Upper lobe of right lung (tissue), 1 donor: ENCODE measurements at regions not wholly inside any gene's neighbourhood (a gene's known extent, or its start where the extent isn't known, plus 50 kb on each side); places are given as distances from the start of the nearest gene placed in this dataset.
A peak's percentile ranks its signal among the peaks of the same experiment; 100 is the strongest.

ENCODE experiments used
- ATAC-seq: fragments of 200-7000 bp; cut with Tn5 transposase; one replicate; pipeline ENCODE4 v1.9.1; 2020; ENCODE audit warnings: mild to moderate bottlenecking, moderate library complexity
- DNase-seq: peaks from one replicate; pipeline ENCODE4 v3.0.0-alpha.2; 2020
- H3K27ac ChIP-seq: fragments of 200-600 bp; one replicate; pipeline ENCODE4 v1.8.0; 2022
- H3K27me3 ChIP-seq: fragments of 200-600 bp; one replicate; pipeline ENCODE4 v1.8.0; 2022; ENCODE audit warnings: mild to moderate bottlenecking
- H3K36me3 ChIP-seq: fragments of 200-600 bp; one replicate; pipeline ENCODE4 v1.8.0; 2022
- H3K4me1 ChIP-seq: fragments of 200-600 bp; one replicate; pipeline ENCODE4 v1.8.0; 2022
- H3K4me3 ChIP-seq: fragments of 200-600 bp; one replicate; pipeline ENCODE4 v1.8.0; 2022; ENCODE audit warnings: mild to moderate bottlenecking
- H3K9me3 ChIP-seq: fragments of 200-600 bp; one replicate; pipeline ENCODE4 v1.8.0; 2022
- intact Hi-C: fragments of 100-400 bp; cut with DNase I; formaldehyde crosslinking; loops from one replicate; pipeline ENCODE4 v1.11.0; 2022
- TF ChIP-seq, protein P1 (sequence below): fragments of 200-600 bp; IDR thresholded peaks from one replicate; pipeline ENCODE4 v1.8.0; 2022; ENCODE audit warnings: antibody characterized with exemption
- donor health status: DM: no; HTN: yes; CAD: no; lungs with severe emphysema.

DNA sequence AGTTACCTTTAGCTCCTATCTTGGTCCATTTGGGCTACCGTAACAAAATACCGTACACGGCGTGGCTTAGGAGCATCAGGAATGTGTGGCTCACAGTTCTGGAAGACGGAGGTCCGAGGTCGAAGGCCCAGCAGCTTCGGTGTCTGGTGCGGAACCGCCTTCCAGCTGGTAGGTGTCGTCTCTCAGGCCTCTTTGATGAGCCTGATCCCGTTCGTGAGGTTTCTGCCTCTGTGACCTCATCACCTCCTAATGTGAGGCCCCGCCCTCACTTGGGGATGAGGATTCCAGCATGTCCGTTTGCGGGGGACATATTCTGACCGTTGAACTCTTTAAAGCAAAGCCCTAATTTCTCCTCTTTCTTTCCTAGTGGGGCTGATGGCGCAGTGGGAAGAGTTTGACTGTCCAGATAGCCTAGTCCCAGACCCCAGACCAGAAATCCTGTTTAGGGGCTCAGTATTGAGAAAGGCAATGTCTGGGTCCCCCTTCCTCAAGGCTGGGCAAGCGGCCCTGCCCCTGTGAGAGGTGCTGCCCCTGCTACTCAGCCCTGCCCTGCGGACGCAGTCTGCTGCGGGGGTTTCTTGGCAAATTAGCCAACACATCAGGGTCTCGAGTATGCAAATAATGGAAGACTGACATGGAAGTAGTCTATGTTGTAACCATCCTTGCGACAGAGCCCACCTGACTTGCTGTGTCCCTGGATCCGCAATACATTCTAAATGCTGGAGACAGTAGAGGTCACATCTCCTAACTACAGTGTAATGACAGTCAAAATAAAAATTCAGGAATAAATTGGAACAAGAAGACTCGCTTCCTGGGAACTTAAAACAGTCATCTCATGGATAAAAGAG is 128.0 kb downstream of the ASB1 start:
- DNase-seq, result no peak
- no peaks in the 10 kb centered on the region for H3K36me3 ChIP-seq
- H3K27ac ChIP-seq, result no peak overlapping the region
- TF ChIP-seq, protein P1, sequence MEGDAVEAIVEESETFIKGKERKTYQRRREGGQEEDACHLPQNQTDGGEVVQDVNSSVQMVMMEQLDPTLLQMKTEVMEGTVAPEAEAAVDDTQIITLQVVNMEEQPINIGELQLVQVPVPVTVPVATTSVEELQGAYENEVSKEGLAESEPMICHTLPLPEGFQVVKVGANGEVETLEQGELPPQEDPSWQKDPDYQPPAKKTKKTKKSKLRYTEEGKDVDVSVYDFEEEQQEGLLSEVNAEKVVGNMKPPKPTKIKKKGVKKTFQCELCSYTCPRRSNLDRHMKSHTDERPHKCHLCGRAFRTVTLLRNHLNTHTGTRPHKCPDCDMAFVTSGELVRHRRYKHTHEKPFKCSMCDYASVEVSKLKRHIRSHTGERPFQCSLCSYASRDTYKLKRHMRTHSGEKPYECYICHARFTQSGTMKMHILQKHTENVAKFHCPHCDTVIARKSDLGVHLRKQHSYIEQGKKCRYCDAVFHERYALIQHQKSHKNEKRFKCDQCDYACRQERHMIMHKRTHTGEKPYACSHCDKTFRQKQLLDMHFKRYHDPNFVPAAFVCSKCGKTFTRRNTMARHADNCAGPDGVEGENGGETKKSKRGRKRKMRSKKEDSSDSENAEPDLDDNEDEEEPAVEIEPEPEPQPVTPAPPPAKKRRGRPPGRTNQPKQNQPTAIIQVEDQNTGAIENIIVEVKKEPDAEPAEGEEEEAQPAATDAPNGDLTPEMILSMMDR, result no peak
- no peaks in the 10 kb centered on the region for H3K27me3 ChIP-seq
- ATAC-seq, result no peak
- no peaks in the 10 kb centered on the region for H3K4me1 ChIP-seq
- H3K4me3 ChIP-seq, result no peak overlapping the region
- no peaks in the 10 kb centered on the region for H3K9me3 ChIP-seq
- intact Hi-C loops, result no loop called here

DNA sequence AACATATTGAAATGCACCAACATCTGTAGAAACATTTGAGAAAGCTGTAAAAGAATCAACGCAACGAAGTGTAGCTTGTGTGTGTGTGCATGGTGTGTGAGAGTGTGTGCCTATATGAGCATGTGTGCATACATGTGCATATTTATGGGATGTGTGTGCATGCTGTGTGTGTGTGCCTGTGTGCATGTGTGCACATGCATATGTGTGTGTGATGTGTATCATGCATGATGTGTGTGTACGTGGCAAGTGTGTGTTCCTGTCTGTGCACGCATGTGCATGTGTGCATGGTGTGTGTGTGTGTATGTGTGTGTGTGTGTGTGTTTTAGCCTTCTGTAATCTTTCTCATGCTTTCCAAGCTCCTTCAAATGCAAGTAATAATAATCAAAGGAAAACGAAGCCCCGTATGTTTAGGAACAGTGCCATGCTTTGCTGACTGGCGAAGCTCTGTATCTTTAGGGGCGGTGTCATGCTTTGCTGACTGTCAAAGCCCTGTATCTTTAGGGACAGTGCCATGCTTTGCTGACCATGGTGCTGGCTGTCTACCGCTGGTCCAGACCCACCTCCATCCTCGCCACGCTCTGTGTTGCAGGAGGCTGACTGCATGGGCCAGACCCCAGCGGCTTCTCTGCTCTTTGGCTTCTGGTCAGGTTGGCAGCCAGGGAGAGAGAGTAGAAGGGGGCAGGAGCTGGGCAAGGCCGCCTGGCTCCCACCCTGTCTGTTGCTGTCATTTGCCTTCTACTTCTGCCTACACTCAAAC is 129.2 kb downstream of the ASB1 start:
- Histone ChIP-seq H3K4me1 (no peaks in the 10 kb centered on the region), H3K4me3 (no peak overlapping the region), H3K9me3 (no peaks in the 10 kb centered on the region), H3K36me3 (no peaks in the 10 kb centered on the region), H3K27ac (no peak overlapping the region), H3K27me3 (no peaks in the 10 kb centered on the region)
- intact Hi-C loops, result no loop called here
- TF ChIP-seq, protein P1, result no peak
- DNase-seq (no peak), ATAC-seq (no peak)

DNA sequence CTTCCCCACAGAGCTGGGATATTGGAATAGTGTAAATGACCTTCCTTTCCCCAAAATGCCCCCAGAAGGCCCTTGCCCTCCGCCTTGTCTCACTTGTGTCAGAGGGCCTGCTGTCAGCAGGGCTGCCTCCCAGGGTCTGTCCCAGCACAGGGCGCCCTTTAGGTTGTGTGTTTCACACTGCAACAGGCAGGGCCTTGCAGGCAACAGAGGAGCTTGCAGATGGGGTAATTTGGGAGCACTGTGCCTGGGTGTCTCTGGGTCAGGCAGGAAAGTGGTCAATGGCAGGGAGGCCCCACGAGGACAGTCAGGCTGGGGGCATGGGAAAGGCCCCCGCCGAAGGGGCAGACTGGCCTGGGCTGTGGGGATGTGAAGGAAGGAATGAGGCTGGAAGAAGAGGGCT is 130.7 kb downstream of the ASB1 start:
- no peak overlapping the region for H3K27ac ChIP-seq
- TF ChIP-seq, protein P1, result no peak
- no peaks in the 10 kb centered on the region for H3K27me3 ChIP-seq
- H3K4me3 ChIP-seq, result no peak overlapping the region
- intact Hi-C loops, result no loop called here
- DNase-seq (no peak), ATAC-seq (no peak)
- no peaks in the 10 kb centered on the region for H3K36me3 ChIP-seq
- H3K4me1 ChIP-seq, result no peaks in the 10 kb centered on the region
- H3K9me3 ChIP-seq, result no peaks in the 10 kb centered on the region

DNA sequence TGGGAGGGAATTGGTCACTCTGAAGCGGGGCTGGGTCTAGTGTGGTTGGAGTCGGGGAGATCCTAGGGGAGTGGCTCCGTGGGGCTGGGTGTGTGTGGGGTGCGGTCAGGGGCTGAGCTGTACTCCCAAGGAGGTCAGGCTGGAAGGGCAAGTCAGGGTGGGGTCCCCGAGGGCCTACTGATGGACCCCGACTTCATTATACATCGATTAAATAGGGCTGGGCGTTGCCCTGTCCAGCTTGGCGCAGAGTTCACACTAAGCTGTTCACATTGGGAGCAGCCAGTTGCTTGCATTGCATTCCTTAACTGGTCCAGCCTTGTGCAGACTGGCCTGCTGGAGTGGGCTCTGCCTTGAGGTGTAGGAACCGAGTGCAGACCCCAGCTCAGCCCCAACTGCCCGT is 131.2 kb downstream of the ASB1 start:
- Histone ChIP-seq H3K27ac (no peak overlapping the region), H3K36me3 (no peaks in the 10 kb centered on the region), H3K4me1 (no peaks in the 10 kb centered on the region), H3K9me3 (no peaks in the 10 kb centered on the region), H3K4me3 (no peak overlapping the region), H3K27me3 (no peaks in the 10 kb centered on the region)
- peak; percentile 44 for ATAC-seq
- TF ChIP-seq, protein P1, result no peak
- no peak for DNase-seq
- intact Hi-C loops, result no loop called here

DNA sequence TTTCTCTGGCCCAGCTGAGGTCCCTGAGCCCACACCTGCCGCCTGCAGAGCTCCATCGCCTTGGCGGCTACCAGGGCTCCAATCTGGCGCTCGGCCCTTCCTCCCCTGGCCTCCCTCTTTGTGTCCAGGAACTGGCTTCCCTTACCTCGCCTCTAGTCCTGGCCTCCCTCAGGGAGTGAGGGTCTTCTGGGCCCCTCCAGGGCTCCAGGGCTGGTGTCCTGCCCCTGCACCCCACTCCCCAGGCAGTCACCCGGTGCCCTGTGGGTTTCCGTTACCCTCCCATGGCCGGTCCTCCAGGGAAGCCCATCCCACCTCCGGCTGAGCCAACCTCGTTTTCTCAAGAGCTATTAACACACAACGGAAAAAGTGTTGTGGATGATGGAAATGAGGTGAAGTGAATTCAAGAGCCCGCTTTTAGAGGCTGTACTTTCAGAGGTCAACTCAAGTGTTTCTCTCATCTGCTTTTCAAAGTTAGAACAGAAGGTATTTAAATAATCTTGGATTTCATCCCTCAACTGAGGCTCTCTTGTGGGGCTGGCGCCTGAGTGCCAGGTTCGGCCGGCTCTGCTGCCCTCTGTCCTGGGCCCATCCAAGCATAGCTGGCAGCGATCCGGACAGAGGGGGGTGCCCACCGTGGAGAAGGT is 131.9 kb downstream of the ASB1 start:
- ATAC-seq, result peak; percentile 82

More for the DNA sequence above, 131.9 kb downstream of the ASB1 start:
- Histone ChIP-seq H3K4me1 (no peaks in the 10 kb centered on the region), H3K27me3 (no peaks in the 10 kb centered on the region), H3K36me3 (no peaks in the 10 kb centered on the region), H3K27ac (peak overlapping the region; percentile 24), H3K9me3 (no peaks in the 10 kb centered on the region), H3K4me3 (peak overlapping the region; percentile 22)
- intact Hi-C loops, result no loop called here
- DNase-seq, result peak; percentile 80
- TF ChIP-seq, protein P1, result no peak
